Right forelimb (tissue), 1 donor: ENCODE measurements at regions not wholly inside any gene's neighbourhood (a gene's known extent, or its start where the extent isn't known, plus 50 kb on each side); places are given as distances from the start of the nearest gene placed in this dataset.
"Not testable (repeated sequence)": the region's sequence is repeated elsewhere in the genome, so short reads cannot be mapped to it uniquely, and the experiment has no call there.

Source experiments
- DNase-seq: peaks from one replicate; pipeline ENCODE4 v3.0.0-alpha.2; 2018

GRCh38 chr6:66173587-66173986, 466.6 kb upstream of the EYS start:
- no peak for DNase-seq

GRCh38 chr6:66166713-66167112, 459.7 kb upstream of the EYS start:
- not testable (repeated sequence) for DNase-seq

GRCh38 chr6:66161546-66162108, 454.6 kb upstream of the EYS start:
- DNase-seq = no peak

- DNase-seq = no peak
Observed at GRCh38 chr6:66159937-66160336, 452.9 kb upstream of the EYS start.

GRCh38 chr6:66153247-66153646, 446.2 kb upstream of the EYS start:
- no peak for DNase-seq

GRCh38 chr6:66149132-66149531, 442.1 kb upstream of the EYS start:
- no peak for DNase-seq

GRCh38 chr6:66145867-66146266, 438.8 kb upstream of the EYS start:
- no peak for DNase-seq

GRCh38 chr6:66134021-66134420, 427.0 kb upstream of the EYS start:
- DNase-seq = no peak

- DNase-seq = no peak
Observed at GRCh38 chr6:66128656-66129055, 421.6 kb upstream of the EYS start.

- DNase-seq = no peak
Observed at GRCh38 chr6:66128243-66128642, 421.2 kb upstream of the EYS start.

- no peak for DNase-seq
Observed at GRCh38 chr6:66127061-66127460, 420.0 kb upstream of the EYS start.

- no peak for DNase-seq
Observed at GRCh38 chr6:66126358-66126757, 419.3 kb upstream of the EYS start.

- no peak for DNase-seq
Observed at GRCh38 chr6:66103954-66104353, 396.9 kb upstream of the EYS start.

GRCh38 chr6:66103354-66103753, 396.3 kb upstream of the EYS start:
- no peak for DNase-seq

GRCh38 chr6:66096679-66097078, 389.7 kb upstream of the EYS start:
- DNase-seq = no peak

- DNase-seq = no peak
Observed at GRCh38 chr6:66094615-66095014, 387.6 kb upstream of the EYS start.

- not testable (repeated sequence) for DNase-seq
Observed at GRCh38 chr6:66092306-66092705, 385.3 kb upstream of the EYS start.

GRCh38 chr6:66086532-66086931, 379.5 kb upstream of the EYS start:
- DNase-seq = no peak

GRCh38 chr6:66082914-66083313, 375.9 kb upstream of the EYS start:
- DNase-seq = no peak

- no peak for DNase-seq
Observed at GRCh38 chr6:66068907-66069306, 361.9 kb upstream of the EYS start.

- DNase-seq = no peak
Observed at GRCh38 chr6:66068033-66068432, 361.0 kb upstream of the EYS start.

- DNase-seq = no peak
Observed at GRCh38 chr6:66065313-66065712, 358.3 kb upstream of the EYS start.

- no peak for DNase-seq
Observed at GRCh38 chr6:66057034-66057433, 350.0 kb upstream of the EYS start.

- DNase-seq = no peak
Observed at GRCh38 chr6:66054967-66055366, 347.9 kb upstream of the EYS start.

GRCh38 chr6:66051812-66052211, 344.8 kb upstream of the EYS start:
- no peak for DNase-seq
